ENCODE measurements at regions not wholly inside any gene's neighbourhood (a gene's known extent, or its start where the extent isn't known, plus 50 kb on each side); places are given as distances from the start of the nearest gene placed in this dataset.
A peak's percentile ranks its signal among the peaks of the same experiment; 100 is the strongest.

- DNase-seq (ENCODE audit: low read depth in 2 of 2), result no peak
Measured at GRCh38 chr3:104735691-104736090, 631.0 kb upstream of the ALCAM start.

- DNase-seq (ENCODE audit: low read depth in 2 of 2), result no peak
Measured at GRCh38 chr3:104738271-104738670, 628.4 kb upstream of the ALCAM start.

GRCh38 chr3:104740874-104741379, 625.8 kb upstream of the ALCAM start:
- DNase-seq (ENCODE audit: low read depth in 2 of 2), result no peak

GRCh38 chr3:104742044-104742443, 624.7 kb upstream of the ALCAM start:
- no peak for DNase-seq (ENCODE audit: low read depth in 2 of 2)

- no peak for DNase-seq (ENCODE audit: low read depth in 2 of 2)
Measured at GRCh38 chr3:104745313-104745712, 621.4 kb upstream of the ALCAM start.

- no peak for DNase-seq (ENCODE audit: low read depth in 2 of 2)
Measured at GRCh38 chr3:104746056-104746455, 620.7 kb upstream of the ALCAM start.

- DNase-seq (ENCODE audit: low read depth in 2 of 2), result peak; percentile 44 to 50
Measured at GRCh38 chr3:104750581-104750980, 616.1 kb upstream of the ALCAM start.

GRCh38 chr3:104755791-104756190, 610.9 kb upstream of the ALCAM start:
- DNase-seq (ENCODE audit: low read depth in 2 of 2), result no peak

- peak; percentile 61 to 62 for DNase-seq (ENCODE audit: low read depth in 2 of 2)
Measured at GRCh38 chr3:104763007-104763406, 603.7 kb upstream of the ALCAM start.

GRCh38 chr3:104764496-104764895, 602.2 kb upstream of the ALCAM start:
- DNase-seq (ENCODE audit: low read depth in 2 of 2), result no peak

GRCh38 chr3:104768886-104769285, 597.8 kb upstream of the ALCAM start:
- DNase-seq (ENCODE audit: low read depth in 2 of 2), result no peak

GRCh38 chr3:104779324-104779723, 587.4 kb upstream of the ALCAM start:
- DNase-seq (ENCODE audit: low read depth in 2 of 2), result no peak

GRCh38 chr3:104781112-104781511, 585.6 kb upstream of the ALCAM start:
- no peak for DNase-seq (ENCODE audit: low read depth in 2 of 2)

- no peak for DNase-seq (ENCODE audit: low read depth in 2 of 2)
Measured at GRCh38 chr3:104785947-104786346, 580.8 kb upstream of the ALCAM start.

GRCh38 chr3:104787306-104787705, 579.4 kb upstream of the ALCAM start:
- no peak for DNase-seq (ENCODE audit: low read depth in 2 of 2)

- no peak for DNase-seq (ENCODE audit: low read depth in 2 of 2)
Measured at GRCh38 chr3:104788807-104789206, 577.9 kb upstream of the ALCAM start.

GRCh38 chr3:104791331-104791730, 575.4 kb upstream of the ALCAM start:
- no peak for DNase-seq (ENCODE audit: low read depth in 2 of 2)

- no peak for DNase-seq (ENCODE audit: low read depth in 2 of 2)
Measured at GRCh38 chr3:104796556-104796955, 570.2 kb upstream of the ALCAM start.

- DNase-seq (ENCODE audit: low read depth in 2 of 2), result no peak
Measured at GRCh38 chr3:104805042-104805441, 561.7 kb upstream of the ALCAM start.

- no peak for DNase-seq (ENCODE audit: low read depth in 2 of 2)
Measured at GRCh38 chr3:104805508-104805907, 561.2 kb upstream of the ALCAM start.

GRCh38 chr3:104810896-104811295, 555.8 kb upstream of the ALCAM start:
- no peak for DNase-seq (ENCODE audit: low read depth in 2 of 2)

GRCh38 chr3:104816008-104816407, 550.7 kb upstream of the ALCAM start:
- DNase-seq (ENCODE audit: low read depth in 2 of 2), result no peak

GRCh38 chr3:104816716-104817115, 550.0 kb upstream of the ALCAM start:
- DNase-seq (ENCODE audit: low read depth in 2 of 2), result no peak

GRCh38 chr3:104819333-104819732, 547.4 kb upstream of the ALCAM start:
- DNase-seq (ENCODE audit: low read depth in 2 of 2), result no peak

GRCh38 chr3:104820959-104821358, 545.8 kb upstream of the ALCAM start:
- no peak for DNase-seq (ENCODE audit: low read depth in 2 of 2)
